Adipocyte (in vitro differentiated cells): ENCODE measurements at regions not wholly inside any gene's neighbourhood (a gene's known extent, or its start where the extent isn't known, plus 50 kb on each side); places are given as distances from the start of the nearest gene placed in this dataset.

Experiments used
- DNase-seq: peaks from one replicate; pipeline ENCODE4 v3.0.0-alpha.2; 2015; ENCODE audit warnings: low read depth
- H3K27me3 ChIP-seq: replicated peaks from 2 replicates; pipeline ENCODE4 v1.7.0; 2013; ENCODE audit warnings: mild to moderate bottlenecking, low read length, moderate library complexity; ENCODE audit not compliant: control insufficient read depth, insufficient read depth
- H3K36me3 ChIP-seq: 2 replicates; pipeline ENCODE4 v1.7.0; 2013; ENCODE audit warnings: low read length, mild to moderate bottlenecking, moderate library complexity; ENCODE audit not compliant: control insufficient read depth, insufficient read depth, severe bottlenecking
- H3K4me1 ChIP-seq: 2 replicates; pipeline ENCODE4 v1.7.0; 2013; ENCODE audit warnings: mild to moderate bottlenecking, low read length, moderate library complexity; ENCODE audit not compliant: control insufficient read depth, insufficient read depth
- H3K4me3 ChIP-seq: 2 replicates; pipeline ENCODE4 v1.7.0; 2013; ENCODE audit warnings: mild to moderate bottlenecking, low read length, moderate library complexity
- H3K9ac ChIP-seq: 2 replicates; pipeline ENCODE4 v1.7.0; 2013; ENCODE audit warnings: mild to moderate bottlenecking, low read length, moderate library complexity
- H3K9me3 ChIP-seq: 2 replicates; pipeline ENCODE4 v1.7.0; 2013; ENCODE audit warnings: mild to moderate bottlenecking, low read length, moderate library complexity; ENCODE audit not compliant: control insufficient read depth

DNA sequence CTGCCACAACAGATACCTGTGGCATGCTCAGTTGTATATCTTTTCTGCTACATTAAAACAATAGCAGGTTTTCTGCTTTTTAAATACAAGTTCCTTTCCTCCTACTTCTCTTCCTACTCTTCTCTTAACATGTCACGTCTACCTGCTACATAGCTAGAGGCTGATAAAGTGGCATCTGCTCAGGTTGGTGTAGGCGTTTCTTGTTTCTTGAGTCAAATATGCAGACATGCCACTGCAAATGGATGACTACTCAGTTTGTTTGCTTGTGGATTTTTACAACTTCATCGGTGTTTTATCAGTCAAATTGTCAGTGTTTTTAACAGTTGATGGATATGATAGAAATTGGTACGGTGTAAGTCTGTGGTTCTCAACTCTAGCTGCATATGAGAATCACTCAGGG, 525.7 kb downstream of the TLE4 start:
- H3K4me1 ChIP-seq, result no peaks in the 10 kb centered on the region
- no peak overlapping the region for H3K4me3 ChIP-seq
- H3K36me3 ChIP-seq, result no peaks in the 10 kb centered on the region

DNA sequence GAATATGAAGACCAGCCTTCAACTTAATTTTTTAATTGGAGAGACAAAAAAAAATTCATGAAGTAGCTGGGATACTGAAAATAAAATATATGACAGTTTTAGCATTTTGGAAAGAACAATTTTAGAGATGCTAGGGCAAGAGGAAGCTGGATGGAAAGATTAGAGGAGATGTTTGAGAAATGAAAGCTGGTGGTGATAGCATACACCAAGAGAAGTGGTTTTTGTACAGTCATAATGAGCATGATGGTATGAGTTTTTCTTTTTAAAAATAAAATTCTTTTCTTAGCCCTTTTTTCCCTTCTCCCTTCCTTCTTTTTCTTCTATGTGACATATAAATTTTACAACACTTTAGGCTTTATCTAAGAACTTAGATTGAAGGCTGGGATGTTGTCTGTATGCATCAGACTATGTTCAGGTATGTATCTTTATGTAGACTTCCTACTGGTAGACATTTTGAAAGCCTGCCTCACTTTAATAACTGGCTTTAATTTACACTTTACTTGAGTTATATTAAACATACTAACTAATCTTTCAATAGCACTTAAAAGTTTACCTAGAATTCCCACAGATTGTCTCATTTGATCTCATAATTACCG, 522.5 kb downstream of the TLE4 start:
- Histone ChIP-seq H3K4me1 (no peaks in the 10 kb centered on the region), H3K4me3 (no peak overlapping the region), H3K36me3 (no peaks in the 10 kb centered on the region), H3K27me3 (no peaks in the 10 kb centered on the region), H3K9ac (no peak overlapping the region), H3K9me3 (no peaks in the 10 kb centered on the region)
- no peak for DNase-seq

More for the DNA sequence above, 525.7 kb downstream of the TLE4 start:
- H3K27me3 ChIP-seq, result no peaks in the 10 kb centered on the region
- no peaks in the 10 kb centered on the region for H3K9me3 ChIP-seq
- no peak overlapping the region for H3K9ac ChIP-seq
- DNase-seq, result no peak

DNA sequence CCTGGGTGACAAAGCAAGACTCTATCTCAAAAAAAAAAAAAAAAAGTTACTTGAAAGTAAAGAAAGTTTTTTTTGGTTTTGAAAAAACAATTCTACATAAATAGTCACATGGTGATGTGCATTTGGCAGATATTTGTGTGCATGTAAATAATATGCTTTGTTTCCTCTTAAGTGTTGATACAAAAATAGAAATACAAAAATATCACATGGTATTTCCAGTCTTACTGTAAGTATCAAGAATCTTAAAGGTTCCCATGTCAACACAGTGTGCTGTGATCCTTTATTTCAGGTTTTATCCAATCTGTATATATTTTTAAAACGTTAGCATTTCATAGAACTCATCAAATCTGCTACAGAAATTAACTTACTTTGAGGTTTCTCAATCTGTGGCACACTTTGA, 521.9 kb downstream of the TLE4 start:
- Histone ChIP-seq H3K9ac (no peak overlapping the region), H3K9me3 (no peaks in the 10 kb centered on the region), H3K36me3 (no peaks in the 10 kb centered on the region), H3K4me1 (no peaks in the 10 kb centered on the region), H3K27me3 (no peaks in the 10 kb centered on the region), H3K4me3 (no peak overlapping the region)
- DNase-seq, result no peak

DNA sequence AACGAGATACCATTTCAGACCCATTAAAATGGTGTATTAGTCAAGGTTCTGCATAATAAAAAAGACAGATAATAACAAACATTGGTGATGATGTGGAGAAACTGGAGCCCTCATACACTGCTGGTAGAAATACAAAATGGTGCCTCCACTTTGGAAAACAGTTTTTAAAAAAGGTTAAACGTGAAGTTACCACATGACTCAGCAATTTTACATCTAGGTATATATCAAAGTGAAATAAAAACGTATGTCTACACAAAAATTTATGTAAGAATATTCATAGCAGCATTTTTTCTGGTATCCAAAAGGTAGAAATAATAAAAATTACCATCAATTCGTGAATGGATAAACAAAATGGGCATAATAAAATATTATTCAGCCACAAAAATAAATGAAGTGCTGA, 519.8 kb downstream of the TLE4 start:
- Histone ChIP-seq H3K36me3 (no peaks in the 10 kb centered on the region), H3K9me3 (no peaks in the 10 kb centered on the region), H3K4me1 (no peaks in the 10 kb centered on the region), H3K9ac (no peak overlapping the region), H3K27me3 (no peaks in the 10 kb centered on the region), H3K4me3 (no peak overlapping the region)
- DNase-seq, result no peak

DNA sequence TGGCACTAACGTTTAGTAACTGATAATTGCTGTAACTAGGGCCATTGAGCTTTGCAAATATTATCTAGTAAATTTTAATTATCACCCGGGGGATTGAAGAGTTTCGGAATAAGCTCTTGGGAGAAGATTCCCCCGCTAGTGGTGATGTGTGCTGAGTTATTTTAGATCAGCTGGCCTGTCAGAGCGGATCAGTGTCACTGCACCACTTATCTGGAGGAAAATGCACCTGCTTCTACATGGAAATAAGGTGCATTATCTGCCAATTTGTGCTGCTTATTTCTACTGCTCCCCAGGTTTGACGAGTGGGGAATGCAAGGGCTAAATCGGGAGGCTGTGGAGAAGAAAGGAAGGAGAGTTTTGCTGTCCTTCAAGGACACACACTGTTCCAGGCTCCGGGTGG, 518.6 kb downstream of the TLE4 start:
- no peaks in the 10 kb centered on the region for H3K27me3 ChIP-seq
- no peaks in the 10 kb centered on the region for H3K9me3 ChIP-seq
- no peak for DNase-seq
- H3K4me3 ChIP-seq, result no peak overlapping the region
- H3K9ac ChIP-seq, result no peak overlapping the region
- H3K36me3 ChIP-seq, result no peaks in the 10 kb centered on the region
- H3K4me1 ChIP-seq, result no peaks in the 10 kb centered on the region

DNA sequence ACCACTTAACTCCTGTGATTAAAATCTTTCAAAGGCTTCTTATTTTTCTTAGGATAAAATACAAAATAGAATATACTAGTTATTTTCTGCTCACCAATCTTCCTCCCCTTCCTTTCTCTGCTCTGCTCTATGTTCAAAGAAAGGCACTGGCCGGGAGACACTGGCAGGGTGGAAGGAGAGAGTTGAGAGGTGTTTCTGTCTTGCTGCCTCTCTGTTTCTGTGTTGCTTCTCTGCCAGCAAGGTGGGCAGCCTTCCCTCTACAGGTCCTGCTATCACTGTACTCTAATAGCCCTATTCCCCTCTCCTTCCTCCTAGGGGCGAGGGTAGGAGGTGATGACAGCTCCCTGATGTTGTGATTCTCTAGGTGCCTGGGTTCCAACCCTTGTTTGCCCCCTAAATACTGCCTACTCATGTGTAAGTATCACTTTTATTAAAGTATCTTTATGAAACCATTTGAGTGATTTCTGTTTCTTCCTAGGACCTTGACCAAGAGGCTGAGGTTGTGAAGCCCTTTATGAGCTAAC, 515.1 kb downstream of the TLE4 start:
- no peak for DNase-seq
- no peak overlapping the region for H3K4me3 ChIP-seq
- no peak overlapping the region for H3K9ac ChIP-seq
- H3K4me1 ChIP-seq, result no peaks in the 10 kb centered on the region
- no peaks in the 10 kb centered on the region for H3K9me3 ChIP-seq
- no peaks in the 10 kb centered on the region for H3K36me3 ChIP-seq
- no peaks in the 10 kb centered on the region for H3K27me3 ChIP-seq

DNA sequence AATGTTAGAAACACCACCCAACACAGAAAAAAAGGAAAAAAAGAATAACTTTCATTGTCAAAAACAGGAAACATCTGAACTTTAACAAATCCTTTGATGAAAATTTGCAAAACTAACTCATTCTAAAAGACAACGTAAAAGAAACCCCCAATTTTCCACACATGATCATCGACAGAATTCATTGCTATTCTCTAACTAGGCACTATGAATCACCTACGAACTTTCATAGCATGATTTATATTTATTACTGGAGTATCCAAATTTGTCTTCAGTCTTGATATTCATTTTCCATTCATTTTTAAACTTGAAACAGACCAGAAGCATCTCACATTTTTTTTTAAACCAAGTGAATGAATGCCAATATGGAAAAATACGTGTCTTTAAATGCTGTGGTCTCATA, 514.6 kb downstream of the TLE4 start:
- no peaks in the 10 kb centered on the region for H3K9me3 ChIP-seq
- no peak for DNase-seq
- no peaks in the 10 kb centered on the region for H3K27me3 ChIP-seq
- H3K4me3 ChIP-seq, result no peak overlapping the region
- no peak overlapping the region for H3K9ac ChIP-seq
- H3K36me3 ChIP-seq, result no peaks in the 10 kb centered on the region
- H3K4me1 ChIP-seq, result no peaks in the 10 kb centered on the region

DNA sequence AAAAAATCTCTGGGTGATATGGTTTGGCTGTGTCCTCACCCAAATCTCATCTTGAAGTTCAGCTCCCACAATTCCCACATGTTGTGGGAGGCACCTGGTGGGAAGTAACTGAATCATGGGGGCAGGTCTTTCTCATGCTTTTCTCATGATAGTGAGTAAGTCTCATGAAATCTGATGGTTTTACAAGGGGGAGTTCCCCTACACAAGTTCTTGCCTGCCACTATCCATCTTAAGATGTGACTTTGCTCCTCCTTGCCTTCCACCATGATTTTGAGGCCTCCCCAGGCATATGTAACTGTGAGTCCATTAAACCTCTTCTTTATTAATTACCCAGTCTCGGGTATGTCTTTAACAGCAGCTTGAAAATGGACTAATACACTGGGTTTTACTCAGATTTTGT, 513.9 kb downstream of the TLE4 start:
- H3K36me3 ChIP-seq, result no peaks in the 10 kb centered on the region

DNA sequence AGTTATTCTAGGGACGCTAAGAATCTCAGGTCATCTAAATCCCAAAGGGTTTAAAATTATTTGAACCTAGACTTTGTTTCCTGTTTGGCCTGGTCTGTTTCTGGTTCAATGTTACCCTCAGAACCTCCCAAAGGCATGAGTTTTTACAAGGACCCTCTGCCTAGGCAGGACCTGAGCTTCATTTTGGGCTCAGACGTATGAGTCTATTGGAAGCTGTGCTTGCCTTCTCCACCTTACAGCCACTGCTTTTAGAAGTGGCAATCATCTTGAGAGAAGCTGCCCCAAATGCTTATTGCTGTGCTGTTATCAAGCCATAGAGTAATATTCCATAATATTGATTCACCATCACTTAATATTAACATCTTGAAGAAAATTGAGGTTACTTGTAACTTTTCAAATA, 510.4 kb downstream of the TLE4 start:
- Histone ChIP-seq H3K9me3 (no peaks in the 10 kb centered on the region), H3K27me3 (no peaks in the 10 kb centered on the region), H3K9ac (no peak overlapping the region), H3K36me3 (no peaks in the 10 kb centered on the region), H3K4me1 (no peaks in the 10 kb centered on the region), H3K4me3 (no peak overlapping the region)
- no peak for DNase-seq

More for the DNA sequence above, 513.9 kb downstream of the TLE4 start:
- Histone ChIP-seq H3K27me3 (no peaks in the 10 kb centered on the region), H3K4me3 (no peak overlapping the region), H3K9ac (no peak overlapping the region), H3K9me3 (no peaks in the 10 kb centered on the region), H3K4me1 (no peaks in the 10 kb centered on the region)
- DNase-seq, result no peak

DNA sequence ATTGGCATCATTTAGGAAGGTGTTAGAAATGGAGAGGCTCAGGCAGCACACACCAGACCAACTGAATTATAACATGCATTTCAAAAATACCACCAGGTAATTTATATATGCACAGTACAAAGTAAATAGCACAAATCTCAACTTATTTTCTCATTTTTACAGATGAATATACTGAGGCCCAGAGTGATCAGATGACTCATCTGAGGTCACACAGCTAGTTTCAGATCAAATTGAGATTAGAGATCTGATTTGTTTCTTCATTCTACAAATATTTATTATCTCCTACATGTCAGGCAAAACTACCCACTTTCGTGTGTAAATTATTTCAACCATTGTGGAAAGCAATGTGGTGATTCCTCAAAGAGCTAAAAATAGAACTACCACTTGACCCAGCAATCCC, 507.1 kb downstream of the TLE4 start:
- no peaks in the 10 kb centered on the region for H3K36me3 ChIP-seq
- DNase-seq, result no peak

DNA sequence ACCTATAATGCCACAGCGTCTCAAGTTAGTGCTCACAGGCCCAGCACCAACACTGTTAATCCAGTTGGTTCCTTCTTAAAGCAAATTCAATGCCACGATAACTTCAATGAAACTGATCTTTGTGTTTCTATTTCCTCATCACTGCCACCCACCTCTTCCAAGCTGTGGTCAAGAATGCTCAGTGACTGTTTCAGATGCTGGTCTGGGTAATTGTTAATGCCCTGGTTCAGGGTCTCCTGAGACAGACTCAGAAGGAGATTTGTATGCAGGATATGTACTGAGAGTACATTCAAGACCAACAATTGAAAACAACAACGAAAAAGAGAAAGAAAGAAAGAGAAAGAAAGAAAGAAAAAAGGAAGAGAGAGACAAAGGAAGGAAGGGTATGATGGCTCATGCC, 505.3 kb downstream of the TLE4 start:
- no peak for DNase-seq
- Histone ChIP-seq H3K9me3 (no peaks in the 10 kb centered on the region), H3K27me3 (no peaks in the 10 kb centered on the region), H3K36me3 (no peaks in the 10 kb centered on the region), H3K4me3 (no peak overlapping the region), H3K4me1 (no peaks in the 10 kb centered on the region), H3K9ac (no peak overlapping the region)

More for the DNA sequence above, 507.1 kb downstream of the TLE4 start:
- Histone ChIP-seq H3K9ac (no peak overlapping the region), H3K9me3 (no peaks in the 10 kb centered on the region), H3K4me1 (no peaks in the 10 kb centered on the region), H3K4me3 (no peak overlapping the region), H3K27me3 (no peaks in the 10 kb centered on the region)

DNA sequence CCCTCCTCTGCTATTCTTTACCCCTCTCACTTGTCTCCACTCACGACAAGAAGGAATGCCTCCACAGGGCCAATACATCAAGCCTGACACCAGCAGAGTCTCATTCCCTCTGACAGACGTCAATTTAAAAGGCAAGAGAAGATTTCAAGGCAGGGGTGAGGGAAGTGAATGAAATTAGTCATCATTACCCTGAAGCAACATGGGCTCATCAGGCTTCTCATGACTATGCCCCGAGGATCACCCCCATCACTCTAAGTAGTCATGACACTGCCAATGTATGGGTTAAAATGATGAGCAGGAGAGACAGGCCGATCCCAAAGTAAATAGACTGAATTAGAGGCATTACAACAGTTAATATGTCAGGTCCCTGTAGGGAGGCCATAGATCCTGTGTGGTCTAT, 504.4 kb downstream of the TLE4 start:
- Histone ChIP-seq H3K9ac (no peak overlapping the region), H3K36me3 (no peaks in the 10 kb centered on the region), H3K27me3 (no peaks in the 10 kb centered on the region), H3K4me1 (no peaks in the 10 kb centered on the region), H3K9me3 (no peaks in the 10 kb centered on the region), H3K4me3 (no peak overlapping the region)
- DNase-seq, result no peak
